OCI-LY1 (cell line): ENCODE measurements at regions not wholly inside any gene's neighbourhood (a gene's known extent, or its start where the extent isn't known, plus 50 kb on each side); places are given as distances from the start of the nearest gene placed in this dataset.

ENCODE experiments used
- CTCF ChIP-seq: fragments of 200-600 bp; sonication (generic), shearing (Covaris generic); IDR thresholded peaks from 2 replicates; pipeline ENCODE4 v1.5.1; 2017; ENCODE audit warnings: mild to moderate bottlenecking, antibody characterized with exemption, low read length, moderate library complexity, mixed read lengths
- EZH2 ChIP-seq: fragments of 200-600 bp; sonication (generic), shearing (Covaris generic); IDR thresholded peaks from 2 replicates; pipeline ENCODE4 v1.8.0; 2017; ENCODE audit warnings: borderline replicate concordance, mixed run types, mild to moderate bottlenecking, antibody characterized with exemption, low read length, moderate library complexity, mixed read lengths

- no peak for TF ChIP-seq CTCF
- TF ChIP-seq EZH2: no peak
Observed at GRCh38 chr11:62057069-62057468, 66.7 kb upstream of the INCENP start.
